CD14-positive monocyte (primary cell): ENCODE measurements at regions not wholly inside any gene's neighbourhood (a gene's known extent, or its start where the extent isn't known, plus 50 kb on each side); places are given as distances from the start of the nearest gene placed in this dataset.

ENCODE experiments used
- DNase-seq, 3 donors: peaks; one replicate each; pipeline ENCODE4 v3.0.0-alpha.2; 2011 to 2022
- H2AFZ ChIP-seq: 2 replicates; pipeline ENCODE4 v1.6.0; 2012; ENCODE audit warnings: mild to moderate bottlenecking, low read depth, low read length, inconsistent platforms; ENCODE audit not compliant: insufficient read depth, poor library complexity, severe bottlenecking
- H3K27ac ChIP-seq, 2 donors: 1 replicate in 1 of 2; 2 replicates in 1 of 2; pipeline ENCODE4 v1.5.1; 2012 to 2013; ENCODE audit warnings: low read length in 2 of 2, control low read depth in 1 of 2, inconsistent platforms in 1 of 2, low read depth in 1 of 2, mild to moderate bottlenecking in 1 of 2
- H3K27me3 ChIP-seq, 2 donors: one replicate each; pipeline versions ENCODE4 v1.6.0 to v1.6.1; 2011 to 2013; ENCODE audit warnings: low read length in 2 of 2; ENCODE audit not compliant: control insufficient read depth in 2 of 2, insufficient read depth in 2 of 2
- H3K36me3 ChIP-seq, 2 donors: replicated peaks in 1 of 2; 1 replicate in 1 of 2; 2 replicates in 1 of 2; pipeline versions ENCODE4 v1.5.1 to v1.6.1; 2012 to 2013; ENCODE audit warnings: low read length in 2 of 2, control low read depth in 1 of 2, inconsistent platforms in 1 of 2, mild to moderate bottlenecking in 1 of 2; ENCODE audit not compliant: insufficient read depth in 2 of 2, control insufficient read depth in 1 of 2
- H3K4me1 ChIP-seq, 2 donors: 1 replicate in 1 of 2; 2 replicates in 1 of 2; pipeline versions ENCODE4 v1.5.1 to v1.6.1; 2012 to 2013; ENCODE audit warnings: low read length in 2 of 2, control low read depth in 1 of 2, inconsistent platforms in 1 of 2, mild to moderate bottlenecking in 1 of 2, moderate library complexity in 1 of 2; ENCODE audit not compliant: insufficient read depth in 2 of 2, control insufficient read depth in 1 of 2
- H3K4me2 ChIP-seq: replicated peaks from 2 replicates; pipeline ENCODE3; 2012; ENCODE audit warnings: low read length, moderate library complexity, mild to moderate bottlenecking; ENCODE audit not compliant: poor library complexity, severe bottlenecking; ENCODE audit errors: extremely low read depth
- H3K4me3 ChIP-seq, 3 experiments: fragments of 200-600 bp in 1 of 3; sonication (generic) in 1 of 3; replicated peaks in 1 of 3; 1 replicate in 2 of 3; 2 replicates in 1 of 3; pipeline ENCODE4 v1.5.1; 2011 to 2013; ENCODE audit warnings: low read length in 3 of 3, mild to moderate bottlenecking in 3 of 3, control low read depth in 2 of 3, low read depth in 2 of 3, inconsistent platforms in 1 of 3, moderate library complexity in 1 of 3
- H3K79me2 ChIP-seq: 2 replicates; pipeline ENCODE4 v1.6.0; 2012; ENCODE audit warnings: mild to moderate bottlenecking, control low read depth, inconsistent platforms, low read length, moderate library complexity; ENCODE audit not compliant: insufficient read depth
- H3K9ac ChIP-seq: 2 replicates; pipeline ENCODE4 v1.6.0; 2017; ENCODE audit warnings: low read length, mild to moderate bottlenecking; ENCODE audit not compliant: insufficient read depth, poor library complexity, severe bottlenecking
- H3K9me3 ChIP-seq, 2 donors: replicated peaks in 1 of 2; 1 replicate in 1 of 2; 2 replicates in 1 of 2; pipeline versions ENCODE4 v1.5.1 to v1.6.1; 2012 to 2013; ENCODE audit warnings: low read length in 2 of 2, control low read depth in 1 of 2; ENCODE audit not compliant: control insufficient read depth in 1 of 2, insufficient read depth in 1 of 2
- H4K20me1 ChIP-seq: 2 replicates; pipeline ENCODE4 v1.6.0; 2012; ENCODE audit warnings: mild to moderate bottlenecking, low read length, control low read depth, moderate library complexity; ENCODE audit not compliant: insufficient read depth
- H3K27ac Mint-ChIP-seq, 7 donors: one replicate each; pipeline ENCODE4 v1.8.0; 2020; ENCODE audit warnings: mild to moderate bottlenecking in 7 of 7, mixed read lengths in 7 of 7, moderate library complexity in 6 of 7, inconsistent platforms in 2 of 7
- H3K27me3 Mint-ChIP-seq, 3 donors: one replicate each; pipeline ENCODE4 v1.8.0; 2021 to 2022; ENCODE audit warnings: low read depth in 3 of 3, mild to moderate bottlenecking in 3 of 3, mixed read lengths in 3 of 3, moderate library complexity in 3 of 3, inconsistent platforms in 1 of 3
- H3K36me3 Mint-ChIP-seq, 2 donors: one replicate each; pipeline ENCODE4 v1.8.0; 2020; ENCODE audit warnings: mixed read lengths in 2 of 2, inconsistent platforms in 1 of 2, mild to moderate bottlenecking in 1 of 2
- H3K4me1 Mint-ChIP-seq: one replicate; pipeline ENCODE4 v1.8.0; 2020; ENCODE audit warnings: mild to moderate bottlenecking, mixed read lengths
- H3K4me3 Mint-ChIP-seq, 2 donors: one replicate each; pipeline ENCODE4 v1.8.0; 2020; ENCODE audit warnings: mild to moderate bottlenecking in 2 of 2, mixed read lengths in 2 of 2, moderate library complexity in 1 of 2
- H3K9me3 Mint-ChIP-seq, 7 donors: one replicate each; pipeline ENCODE4 v1.8.0; 2020 to 2022; ENCODE audit warnings: mixed read lengths in 7 of 7, mild to moderate bottlenecking in 6 of 7, moderate library complexity in 6 of 7, inconsistent platforms in 2 of 7
- WGBS: methylation state at CpG from one replicate; pipeline ENCODE4 v1.1.5; 2013; ENCODE audit warnings: missing lambda C conversion rate; ENCODE audit not compliant: insufficient coverage; 5-methylcytosine and 5-hydroxymethylcytosine counted together
- intact Hi-C, 2 donors: fragments of 100-400 bp; cut with micrococcal nuclease; formaldehyde crosslinking; loops; one replicate each; pipeline versions ENCODE4 v1.15.0 to v1.15.1; 2023
- TF ChIP-seq, protein P1 (sequence below): fragments of 200-600 bp; IDR thresholded peaks from one replicate; pipeline ENCODE4 v1.8.0; 2022; ENCODE audit warnings: antibody characterized with exemption, mild to moderate bottlenecking

DNA sequence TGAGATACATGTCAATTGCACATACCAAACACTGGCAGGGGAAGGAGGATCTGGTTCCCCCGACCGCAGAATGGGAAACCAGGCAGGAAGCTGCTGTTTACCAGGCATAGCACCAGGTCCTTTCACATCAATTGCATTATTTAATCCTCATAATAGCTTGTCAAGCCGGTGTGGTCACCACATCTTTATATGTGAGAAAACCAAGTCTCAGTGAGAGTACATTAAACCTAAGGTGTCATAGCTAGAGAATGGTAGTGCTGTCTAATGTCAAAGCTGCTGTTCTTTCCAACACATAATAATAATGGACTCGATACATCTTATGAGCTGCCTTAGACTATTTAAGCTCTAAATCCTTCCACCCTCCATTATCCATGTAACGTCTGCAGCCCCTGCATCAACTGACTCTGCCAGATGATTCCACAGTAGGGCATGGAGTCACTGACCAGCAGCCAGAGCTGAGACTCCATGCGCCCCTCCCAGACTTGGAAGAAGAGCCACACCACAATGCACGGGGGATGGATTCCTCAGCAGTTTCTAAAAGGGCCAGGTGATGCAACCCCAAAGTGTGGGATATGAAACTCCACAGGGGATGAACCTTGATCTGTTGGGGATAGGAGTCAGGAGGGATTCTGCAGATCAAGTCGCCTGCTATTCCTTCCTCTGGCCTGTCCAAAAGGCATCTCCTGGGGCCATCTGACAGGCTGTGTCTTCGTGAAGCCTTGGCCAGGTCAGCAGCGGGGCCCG is 71.8 kb downstream of the GPR6 start:
- 93% methylated on average over 8 of the region's 11 CpGs for WGBS
- Histone ChIP-seq H3K9ac (no peak overlapping the region), H3K27ac (no peak overlapping the region), H4K20me1 (no peaks in the 10 kb centered on the region), H3K4me3 (no peak overlapping the region), H3K27me3 (no peaks in the 10 kb centered on the region), H3K4me1 (no peaks in the 10 kb centered on the region), H2AFZ (no peak overlapping the region), H3K36me3 (no peaks in the 10 kb centered on the region), H3K9me3 (peaks cover 0 to 2% of the 10 kb centered on the region in 2 donors), H3K79me2 (no peaks in the 10 kb centered on the region), H3K4me2 (no peak overlapping the region)
- no peak for DNase-seq
- Mint-ChIP-seq H3K36me3 (no peaks in the 10 kb centered on the region), H3K9me3 (peaks cover 0 to 4% (median 0%) of the 10 kb centered on the region in 7 donors), H3K27me3 (peaks cover 0 to 4% (median 2%) of the 10 kb centered on the region in 3 donors), H3K4me3 (no peak overlapping the region), H3K27ac (no peak overlapping the region), H3K4me1 (peaks cover 2% of the 10 kb centered on the region)
- TF ChIP-seq, protein P1, sequence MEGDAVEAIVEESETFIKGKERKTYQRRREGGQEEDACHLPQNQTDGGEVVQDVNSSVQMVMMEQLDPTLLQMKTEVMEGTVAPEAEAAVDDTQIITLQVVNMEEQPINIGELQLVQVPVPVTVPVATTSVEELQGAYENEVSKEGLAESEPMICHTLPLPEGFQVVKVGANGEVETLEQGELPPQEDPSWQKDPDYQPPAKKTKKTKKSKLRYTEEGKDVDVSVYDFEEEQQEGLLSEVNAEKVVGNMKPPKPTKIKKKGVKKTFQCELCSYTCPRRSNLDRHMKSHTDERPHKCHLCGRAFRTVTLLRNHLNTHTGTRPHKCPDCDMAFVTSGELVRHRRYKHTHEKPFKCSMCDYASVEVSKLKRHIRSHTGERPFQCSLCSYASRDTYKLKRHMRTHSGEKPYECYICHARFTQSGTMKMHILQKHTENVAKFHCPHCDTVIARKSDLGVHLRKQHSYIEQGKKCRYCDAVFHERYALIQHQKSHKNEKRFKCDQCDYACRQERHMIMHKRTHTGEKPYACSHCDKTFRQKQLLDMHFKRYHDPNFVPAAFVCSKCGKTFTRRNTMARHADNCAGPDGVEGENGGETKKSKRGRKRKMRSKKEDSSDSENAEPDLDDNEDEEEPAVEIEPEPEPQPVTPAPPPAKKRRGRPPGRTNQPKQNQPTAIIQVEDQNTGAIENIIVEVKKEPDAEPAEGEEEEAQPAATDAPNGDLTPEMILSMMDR: no peak
- intact Hi-C loops: loop anchor here in 1 of 2 donors (5.0 kb wide), 1 partner anchor 343 kb away; no protein-coding TSS in a partner anchor
